Stimulated activated CD4-positive, alpha-beta T cell treated with anti-CD3 and anti-CD28 coated beads, TNF-alpha, amount 100 ng/mL, for 48 hours (primary cell): ENCODE measurements at regions not wholly inside any gene's neighbourhood (a gene's known extent, or its start where the extent isn't known, plus 50 kb on each side); places are given as distances from the start of the nearest gene placed in this dataset.
"Not testable (repeated sequence)": the region's sequence is repeated elsewhere in the genome, so short reads cannot be mapped to it uniquely, and the experiment has no call there.

ENCODE experiments used
- DNase-seq, 3 donors: peaks; one replicate each; pipeline ENCODE4 v3.0.0-alpha.2; 2020; ENCODE audit warnings: low read depth in 3 of 3

- no peak for DNase-seq
These were observed 66.4 kb upstream of the ATXN1 start for GRCh38 chr6:16827627-16828026.

GRCh38 chr6:16825784-16826183, 64.5 kb upstream of the ATXN1 start:
- no peak for DNase-seq

GRCh38 chr6:16824845-16825685, 63.8 kb upstream of the ATXN1 start:
- no peak for DNase-seq

- DNase-seq: no peak
These were observed 62.6 kb upstream of the ATXN1 start for GRCh38 chr6:16823718-16824352.

- no peak for DNase-seq
These were observed 61.9 kb upstream of the ATXN1 start for GRCh38 chr6:16822975-16823717.

- no peak for DNase-seq
These were observed 61.3 kb upstream of the ATXN1 start for GRCh38 chr6:16822529-16822928.

- no peak for DNase-seq
These were observed 60.6 kb upstream of the ATXN1 start for GRCh38 chr6:16821834-16822264.

GRCh38 chr6:16820262-16820661, 59.0 kb upstream of the ATXN1 start:
- DNase-seq: not testable (repeated sequence)

GRCh38 chr6:16819752-16820151, 58.5 kb upstream of the ATXN1 start:
- no peak for DNase-seq

- DNase-seq: no peak
These were observed 57.8 kb upstream of the ATXN1 start for GRCh38 chr6:16818992-16819626.

- DNase-seq: no peak
These were observed 56.3 kb upstream of the ATXN1 start for GRCh38 chr6:16817594-16817993.

GRCh38 chr6:16816891-16817290, 55.6 kb upstream of the ATXN1 start:
- no peak for DNase-seq

- no peak for DNase-seq
These were observed 51.7 kb upstream of the ATXN1 start for GRCh38 chr6:16812993-16813392.

- no peak for DNase-seq
These were observed 50.2 kb upstream of the ATXN1 start for GRCh38 chr6:16811277-16811979.
